Heart left ventricle (tissue), 13 donors: ENCODE measurements at regions not wholly inside any gene's neighbourhood (a gene's known extent, or its start where the extent isn't known, plus 50 kb on each side); places are given as distances from the start of the nearest gene placed in this dataset.

ENCODE experiments used
- POLR2A ChIP-seq, 2 donors: fragments of 450-650 bp; IDR thresholded peaks; one replicate each; pipeline ENCODE4 v1.6.1; 2017; ENCODE audit warnings: antibody characterized with exemption in 2 of 2, mild to moderate bottlenecking in 2 of 2, moderate library complexity in 2 of 2
- TF ChIP-seq, protein P1 (sequence below), 12 donors: fragments of 200-600 bp; sonication (generic) in 4 of 12; IDR thresholded peaks; one replicate each; pipeline versions ENCODE4 v1.5.0 to v1.8.0; 2018 to 2022; ENCODE audit warnings: antibody characterized with exemption in 12 of 12, mild to moderate bottlenecking in 5 of 12
- donor health status: ischemic (EF 13 %, LVEDD 7.1; RV severe dilation, severe dysfunction).
- donor health status: DM: no; HTN: yes; CAD: no.
- donor health status: DM: no; HTN: no; CAD: no.
- donor health status: ischemic (EF 25% LVEDD 6.9; RV normal size, moderate dysfunction).
- donor health status: ischemic (EF 25% LVEDD 5.7; RV mildly dilated, moderate dysfunction).
- donor health status: ischemic (EF 35%, LVEDD 5.7; RV mildly dilated, moderate dysfunction).
- donor health status: nonischemic (EF 11% LVEDD 7.7; RV severe dilation, severe dysfunction).
- donor health status: DM: yes; HTN: yes; CAD: no.
- donor health status: PGD.
- donor health status: ischemic (EF 29% LVEDD 5.4; RV normal size, mild dysfunction).
- donor health status: nonischemic (EF 23%, LVEDD 6.1; RV moderate dilation, normal function).

DNA sequence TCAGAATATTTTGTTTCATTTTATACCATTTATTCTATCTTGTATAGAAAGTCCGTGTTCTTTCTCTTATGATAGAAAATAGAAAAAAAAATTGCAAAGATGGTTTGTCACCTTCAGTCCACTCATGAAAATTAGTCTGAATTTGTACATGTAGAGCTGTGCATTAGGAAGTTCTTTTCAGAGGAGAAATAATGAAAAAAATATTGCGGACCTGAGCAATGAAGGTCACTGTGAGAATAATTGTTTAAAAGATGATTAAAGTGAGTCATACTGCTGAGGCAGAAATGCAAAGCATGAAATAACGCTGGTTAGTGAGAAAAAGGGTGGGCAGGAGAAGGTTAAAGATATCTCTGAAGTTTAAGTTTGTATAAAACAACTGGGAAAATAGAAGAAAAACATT lies 431.1 kb downstream of the TMX3 start:
- TF ChIP-seq, protein P1, sequence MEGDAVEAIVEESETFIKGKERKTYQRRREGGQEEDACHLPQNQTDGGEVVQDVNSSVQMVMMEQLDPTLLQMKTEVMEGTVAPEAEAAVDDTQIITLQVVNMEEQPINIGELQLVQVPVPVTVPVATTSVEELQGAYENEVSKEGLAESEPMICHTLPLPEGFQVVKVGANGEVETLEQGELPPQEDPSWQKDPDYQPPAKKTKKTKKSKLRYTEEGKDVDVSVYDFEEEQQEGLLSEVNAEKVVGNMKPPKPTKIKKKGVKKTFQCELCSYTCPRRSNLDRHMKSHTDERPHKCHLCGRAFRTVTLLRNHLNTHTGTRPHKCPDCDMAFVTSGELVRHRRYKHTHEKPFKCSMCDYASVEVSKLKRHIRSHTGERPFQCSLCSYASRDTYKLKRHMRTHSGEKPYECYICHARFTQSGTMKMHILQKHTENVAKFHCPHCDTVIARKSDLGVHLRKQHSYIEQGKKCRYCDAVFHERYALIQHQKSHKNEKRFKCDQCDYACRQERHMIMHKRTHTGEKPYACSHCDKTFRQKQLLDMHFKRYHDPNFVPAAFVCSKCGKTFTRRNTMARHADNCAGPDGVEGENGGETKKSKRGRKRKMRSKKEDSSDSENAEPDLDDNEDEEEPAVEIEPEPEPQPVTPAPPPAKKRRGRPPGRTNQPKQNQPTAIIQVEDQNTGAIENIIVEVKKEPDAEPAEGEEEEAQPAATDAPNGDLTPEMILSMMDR (IDR thresholded peaks at IDR 0.05) = no peak
- no peak for TF ChIP-seq POLR2A (IDR thresholded peaks at IDR 0.05)
